DMS153 (cell line): ENCODE measurements at regions not wholly inside any gene's neighbourhood (a gene's known extent, or its start where the extent isn't known, plus 50 kb on each side); places are given as distances from the start of the nearest gene placed in this dataset.
A peak's percentile ranks its signal among the peaks of the same experiment; 100 is the strongest.

Experiments
- DNase-seq: peaks from one replicate; lab custom pipeline; 2025; lab: John Stamatoyannopoulos, UW

- DNase-seq = no peak
These were observed 328.6 kb upstream of the SLC24A2 start for GRCh38 chr9:20117482-20117881.

GRCh38 chr9:20114974-20115373 lies 326.1 kb upstream of the SLC24A2 start:
- DNase-seq = no peak

- DNase-seq = no peak
These were observed 323.5 kb upstream of the SLC24A2 start for GRCh38 chr9:20112205-20112783.

GRCh38 chr9:20111173-20111843 lies 322.5 kb upstream of the SLC24A2 start:
- no peak for DNase-seq

GRCh38 chr9:20095430-20096092 lies 306.7 kb upstream of the SLC24A2 start:
- no peak for DNase-seq

- DNase-seq = no peak
These were observed 303.7 kb upstream of the SLC24A2 start for GRCh38 chr9:20092561-20092960.

GRCh38 chr9:20087481-20087880 lies 298.6 kb upstream of the SLC24A2 start:
- no peak for DNase-seq

- DNase-seq = no peak
These were observed 297.0 kb upstream of the SLC24A2 start for GRCh38 chr9:20085842-20086241.

- DNase-seq = no peak
These were observed 295.3 kb upstream of the SLC24A2 start for GRCh38 chr9:20084125-20084524.

- no peak for DNase-seq
These were observed 294.6 kb upstream of the SLC24A2 start for GRCh38 chr9:20083390-20083789.

GRCh38 chr9:20082831-20083230 lies 294.0 kb upstream of the SLC24A2 start:
- DNase-seq = no peak

- DNase-seq = no peak
These were observed 293.6 kb upstream of the SLC24A2 start for GRCh38 chr9:20082406-20082805.

- no peak for DNase-seq
These were observed 289.4 kb upstream of the SLC24A2 start for GRCh38 chr9:20078246-20078645.

GRCh38 chr9:20074291-20074690 lies 285.5 kb upstream of the SLC24A2 start:
- DNase-seq = no peak

- DNase-seq = no peak
These were observed 281.5 kb upstream of the SLC24A2 start for GRCh38 chr9:20070336-20070735.

GRCh38 chr9:20065796-20066700 lies 277.2 kb upstream of the SLC24A2 start:
- DNase-seq = peak; percentile 38

GRCh38 chr9:20065046-20065445 lies 276.2 kb upstream of the SLC24A2 start:
- DNase-seq = no peak

- no peak for DNase-seq
These were observed 265.9 kb upstream of the SLC24A2 start for GRCh38 chr9:20054734-20055133.

- DNase-seq = no peak
These were observed 260.1 kb upstream of the SLC24A2 start for GRCh38 chr9:20048985-20049384.

GRCh38 chr9:20048437-20048836 lies 259.6 kb upstream of the SLC24A2 start:
- no peak for DNase-seq

GRCh38 chr9:20044686-20045085 lies 255.8 kb upstream of the SLC24A2 start:
- no peak for DNase-seq

- no peak for DNase-seq
These were observed 254.6 kb upstream of the SLC24A2 start for GRCh38 chr9:20043461-20043860.
